B cell (primary cell): ENCODE measurements at regions not wholly inside any gene's neighbourhood (a gene's known extent, or its start where the extent isn't known, plus 50 kb on each side); places are given as distances from the start of the nearest gene placed in this dataset.

Experiments used
- CTCF ChIP-seq: fragments of 200-600 bp; IDR thresholded peaks from one replicate; pipeline ENCODE4 v1.8.0; 2022; ENCODE audit warnings: antibody characterized with exemption, mild to moderate bottlenecking
- EZH2 ChIP-seq: IDR thresholded peaks from 2 replicates; pipeline ENCODE4 v1.6.1; 2012; ENCODE audit warnings: borderline replicate concordance, low read depth, mild to moderate bottlenecking, moderate library complexity, low read length; ENCODE audit not compliant: insufficient read depth, poor library complexity, severe bottlenecking

- TF ChIP-seq CTCF (no peak), EZH2 (no peak)
These were observed 216.9 kb downstream of the CENPC start for GRCh38 chr4:67328393-67328792.
